GM21786 (cell line): ENCODE measurements at regions not wholly inside any gene's neighbourhood (a gene's known extent, or its start where the extent isn't known, plus 50 kb on each side); places are given as distances from the start of the nearest gene placed in this dataset.

Experiments used
- ATAC-seq: cut with Tn5 transposase; IDR thresholded peaks from one replicate; pipeline ENCODE4 v1.9.1; 2021; ENCODE audit not compliant: unreplicated experiment

DNA sequence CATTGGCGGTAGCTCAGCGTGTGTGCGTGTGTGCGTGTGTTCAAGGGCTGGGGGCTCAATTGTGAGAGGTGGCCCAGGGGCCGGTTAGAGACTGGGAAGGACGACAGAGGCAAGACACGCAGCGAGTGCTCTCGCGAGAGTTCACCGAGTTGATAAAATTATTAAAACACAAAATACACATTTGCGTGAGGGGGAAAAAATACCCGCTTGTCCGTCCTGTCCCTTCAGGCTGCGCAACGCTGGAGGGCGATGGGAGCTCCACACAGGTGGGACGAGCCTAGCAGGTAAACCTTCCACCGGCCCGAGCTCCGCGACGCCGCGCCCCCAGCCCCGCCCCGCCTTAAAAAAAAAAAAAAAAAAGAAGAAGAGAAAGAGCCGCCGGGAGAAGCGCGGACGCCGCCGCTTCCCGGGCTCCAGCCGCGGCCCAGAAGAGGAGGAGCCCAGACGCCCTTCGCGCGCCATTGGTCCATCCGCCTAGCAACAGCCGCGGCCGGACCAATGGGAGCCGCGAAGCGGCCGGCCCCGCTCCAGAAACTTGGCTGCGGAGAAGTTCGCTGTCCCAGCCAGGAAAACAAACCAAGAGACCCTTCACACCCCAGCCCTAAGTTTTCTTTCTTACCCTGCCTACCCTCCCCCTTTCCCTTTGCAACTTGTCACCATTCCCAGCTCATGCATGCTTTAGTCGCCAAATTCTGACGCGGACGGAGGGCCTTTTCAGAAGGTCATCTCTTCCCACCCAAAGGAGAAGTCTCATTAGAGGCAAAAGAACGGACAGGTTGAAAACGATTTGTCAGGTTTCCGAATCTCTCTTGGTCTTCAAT, 169.9 kb upstream of the MAF start:
- ATAC-seq: peak; percentile 98

DNA sequence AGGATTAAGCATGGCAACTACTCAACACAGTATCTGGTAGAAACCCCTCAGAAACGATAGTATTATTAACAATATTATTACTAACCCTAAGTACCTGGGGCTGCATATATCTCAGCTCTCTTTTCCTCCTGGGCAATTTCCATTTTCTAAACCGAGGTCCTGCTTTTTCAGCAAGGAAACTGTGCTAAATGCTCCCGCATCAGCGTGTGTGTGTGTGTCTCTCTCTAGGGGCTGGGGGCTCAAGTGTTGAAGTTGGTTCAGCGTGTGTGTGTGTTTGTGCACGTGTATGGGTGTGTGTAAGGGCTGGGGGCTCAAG, 169.3 kb upstream of the MAF start:
- no peak for ATAC-seq

DNA sequence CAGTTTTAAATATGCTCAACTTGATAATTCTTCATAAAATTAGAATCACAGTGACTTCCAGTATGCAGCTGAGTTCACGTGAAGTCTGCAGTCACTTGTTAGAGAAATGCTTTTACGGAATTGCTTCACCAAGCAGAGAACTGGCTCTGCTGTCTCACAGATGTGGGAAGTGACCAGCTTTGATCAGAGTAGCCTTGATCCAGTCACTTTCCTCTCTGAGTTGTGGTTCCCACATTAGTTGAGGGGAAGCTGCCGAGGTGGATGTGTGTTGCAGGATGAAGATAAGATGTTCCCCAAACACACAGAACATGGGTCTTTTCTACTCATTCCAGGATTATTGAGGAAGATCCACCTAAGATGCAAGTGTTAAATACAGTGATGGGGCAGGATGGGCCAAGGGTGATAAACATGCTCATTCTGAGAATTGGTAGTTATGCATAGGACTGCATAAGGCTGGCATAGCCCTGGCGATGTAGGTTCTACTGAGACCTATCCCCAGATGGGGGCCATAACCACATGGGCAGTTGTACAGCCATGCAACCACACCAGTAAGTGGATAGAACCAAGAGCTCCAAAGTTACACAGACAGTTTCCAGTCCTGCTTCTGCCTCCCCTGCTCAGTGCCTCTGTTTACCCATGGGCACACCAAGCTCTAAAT, 168.9 kb upstream of the MAF start:
- ATAC-seq: no peak

DNA sequence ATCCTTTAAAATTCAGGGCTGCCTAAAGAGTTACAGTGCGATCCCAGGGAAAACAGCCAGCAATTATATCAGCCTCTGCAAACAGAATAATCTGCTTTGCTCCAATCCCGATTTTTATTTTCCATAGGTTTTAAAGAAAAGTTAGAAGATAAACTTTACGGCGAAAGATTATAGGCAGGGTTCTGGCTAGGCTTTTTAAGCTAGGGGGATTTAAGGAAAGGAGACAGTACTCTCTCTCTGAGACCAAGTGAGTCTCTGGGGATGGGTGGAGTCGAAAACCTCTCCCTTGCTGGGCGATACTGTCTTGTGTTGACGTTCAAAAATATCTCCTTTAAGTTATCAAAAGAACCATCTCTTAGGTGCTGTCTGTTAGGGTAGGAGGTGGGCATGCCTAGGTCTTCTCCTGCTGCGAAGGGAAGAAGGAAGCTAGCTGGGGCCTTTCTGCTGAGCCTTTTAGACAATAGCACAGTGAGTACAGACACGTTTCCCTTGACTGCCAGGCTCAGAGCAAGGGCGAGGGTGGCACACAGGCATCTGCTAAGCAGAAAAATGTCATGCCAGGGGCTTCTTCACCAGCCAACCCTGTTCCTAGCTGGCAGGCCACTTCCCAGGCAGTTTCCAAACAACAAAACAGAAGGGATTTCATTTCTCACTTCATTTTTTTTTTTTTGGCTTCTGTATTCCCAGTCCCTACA, 167.9 kb upstream of the MAF start:
- no peak for ATAC-seq

- no peak for ATAC-seq
These were observed 167.1 kb upstream of the MAF start for GRCh38 chr16:79767421-79768275.

GRCh38 chr16:79765901-79766394, 165.4 kb upstream of the MAF start:
- no peak for ATAC-seq

DNA sequence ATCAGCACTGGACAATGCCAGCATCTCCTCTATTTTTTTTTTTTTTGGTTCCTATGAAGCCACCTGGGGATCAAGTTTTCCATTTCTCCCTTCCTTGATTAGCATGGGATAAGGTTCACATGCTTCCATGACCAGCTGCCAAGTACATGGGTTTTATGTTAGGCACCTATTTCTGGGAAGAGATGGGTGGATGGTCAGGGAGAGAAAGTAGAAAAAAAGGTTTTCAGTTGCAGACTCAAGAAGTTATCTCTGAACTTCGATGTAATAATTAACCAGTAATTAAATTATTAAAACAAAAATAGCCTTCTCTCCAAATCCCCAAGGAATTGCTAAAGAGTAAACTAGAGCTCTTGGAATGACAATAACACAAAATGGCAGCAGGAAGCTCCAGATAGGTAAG, 164.9 kb upstream of the MAF start:
- ATAC-seq: no peak

DNA sequence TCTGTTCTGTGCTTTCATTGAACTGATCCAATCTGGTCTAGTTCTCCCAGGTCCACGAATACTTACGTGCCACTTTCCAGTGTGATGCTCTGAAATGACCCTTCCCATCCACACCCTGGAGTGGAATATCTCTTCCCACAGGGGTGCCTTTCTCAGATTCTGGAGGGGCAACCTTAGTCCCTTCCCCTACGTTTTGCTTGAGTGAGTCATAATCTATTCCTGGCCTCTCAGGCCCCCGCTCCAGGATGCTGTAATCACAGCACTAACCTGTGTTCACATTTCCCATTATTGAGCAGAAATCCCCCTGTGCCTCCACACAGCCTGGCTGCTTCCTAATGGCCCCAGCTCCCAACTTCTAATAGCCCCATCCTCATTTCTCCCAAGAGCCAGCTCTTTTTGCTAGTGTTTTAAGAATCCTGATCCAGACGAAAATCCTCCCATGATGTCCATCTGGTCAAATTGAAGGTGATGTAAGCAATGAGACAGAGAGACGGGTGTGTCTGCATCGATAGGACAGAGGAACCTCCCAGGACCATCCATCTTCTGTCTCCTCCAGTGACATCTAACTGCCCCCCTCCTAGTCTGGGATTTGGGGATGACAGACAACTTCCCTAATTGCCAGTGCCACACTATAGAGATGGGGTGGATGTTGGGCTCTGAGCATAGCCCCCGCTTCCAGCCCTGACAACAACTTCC, 164.0 kb upstream of the MAF start:
- no peak for ATAC-seq

- no peak for ATAC-seq
These were observed 161.7 kb upstream of the MAF start for GRCh38 chr16:79762217-79762616.

DNA sequence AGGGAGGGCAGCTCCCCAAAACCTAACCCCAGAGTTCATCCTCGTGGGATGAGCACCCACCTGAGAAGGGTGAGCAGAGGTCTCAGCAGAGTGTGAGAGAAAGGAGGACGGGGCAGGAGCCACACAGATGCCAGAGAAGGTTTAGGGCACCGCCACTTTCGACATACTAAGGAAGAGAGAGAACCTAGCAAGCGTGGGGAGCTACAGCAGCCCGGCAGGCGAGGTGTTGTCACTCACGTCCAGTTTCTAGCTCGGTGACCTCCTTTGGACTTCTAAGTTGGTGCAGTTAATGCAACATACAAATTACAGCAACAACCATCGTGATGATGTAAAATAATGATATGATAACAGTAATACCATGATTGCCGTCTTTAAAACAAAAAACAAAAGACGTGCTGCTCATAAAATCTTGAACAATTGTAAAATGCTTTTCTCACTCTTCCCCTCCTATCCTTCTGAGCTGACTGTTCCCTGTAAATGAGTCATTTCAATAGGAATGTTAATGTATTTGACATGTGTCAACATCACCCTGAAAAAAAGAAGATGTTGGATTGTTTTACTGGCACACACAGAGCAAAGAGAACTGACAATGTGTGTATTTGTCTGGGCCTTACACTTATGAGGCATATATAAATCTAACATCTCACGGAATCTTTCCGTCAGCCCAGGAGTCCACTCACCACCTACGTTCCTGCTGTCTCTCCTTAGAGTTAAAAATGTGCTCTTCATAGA, 158.2 kb upstream of the MAF start:
- ATAC-seq: no peak

- no peak for ATAC-seq
These were observed 157.4 kb upstream of the MAF start for GRCh38 chr16:79757968-79758367.

DNA sequence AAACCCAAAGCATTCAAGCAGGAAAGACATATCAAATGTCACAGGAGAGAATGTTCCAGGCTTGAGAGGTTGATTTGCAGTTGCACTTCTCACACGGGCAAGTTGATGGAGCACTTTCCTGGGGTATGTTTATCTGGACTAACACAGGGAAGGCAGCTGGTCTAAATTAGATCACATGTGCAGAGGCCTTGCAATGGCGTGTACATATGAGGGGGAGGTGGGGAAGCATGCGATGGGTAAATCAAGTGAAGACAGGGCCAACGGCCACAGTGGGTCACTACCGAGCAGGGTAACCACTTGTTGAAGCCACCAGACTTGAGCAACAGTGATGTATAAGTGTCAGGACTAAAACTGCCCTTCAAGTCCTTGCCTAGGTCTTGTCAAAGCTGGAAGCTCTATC, 156.6 kb upstream of the MAF start:
- ATAC-seq: no peak

GRCh38 chr16:79756571-79756970, 156.0 kb upstream of the MAF start:
- no peak for ATAC-seq

DNA sequence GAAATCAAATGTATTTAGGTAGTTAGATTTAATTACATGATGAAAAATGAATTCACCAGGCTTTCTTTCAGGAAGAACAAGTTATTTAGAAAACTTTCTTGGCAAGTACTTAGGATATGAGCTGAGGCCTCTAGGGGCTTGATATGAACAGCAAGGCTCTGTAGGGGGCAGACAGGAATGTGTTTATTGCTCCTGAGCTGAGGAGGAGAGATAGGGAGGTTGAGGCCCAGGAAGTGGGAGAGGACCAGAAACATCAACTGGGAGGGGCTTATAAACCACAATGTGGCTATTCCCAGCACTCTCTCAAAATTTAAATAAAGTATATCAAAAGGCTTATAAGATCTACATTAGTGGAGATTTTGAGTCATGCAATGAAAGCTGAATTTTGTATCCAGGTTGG, 154.0 kb upstream of the MAF start:
- no peak for ATAC-seq

- ATAC-seq: no peak
These were observed 153.5 kb upstream of the MAF start for GRCh38 chr16:79754081-79754480.

DNA sequence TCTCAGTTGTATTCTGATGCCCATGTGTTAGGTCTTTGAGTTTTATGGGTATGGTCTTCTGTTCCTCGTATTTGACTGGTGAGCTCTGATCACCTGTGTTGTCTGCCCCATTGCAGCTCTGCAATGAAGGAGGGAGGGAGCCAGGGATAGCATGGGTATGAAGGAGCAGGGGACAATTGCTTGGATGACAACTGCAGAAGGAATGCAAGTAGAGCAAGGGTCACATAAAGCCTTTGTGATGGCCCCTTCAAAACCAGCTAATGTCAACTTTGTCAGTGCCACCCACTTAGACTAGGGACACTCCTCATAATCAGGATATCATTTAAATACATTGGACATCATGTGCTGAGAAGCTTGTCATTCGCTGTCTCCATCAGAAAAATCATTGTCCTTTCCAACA, 152.7 kb upstream of the MAF start:
- ATAC-seq: no peak

GRCh38 chr16:79752396-79752795, 151.9 kb upstream of the MAF start:
- ATAC-seq: no peak

GRCh38 chr16:79751471-79752184, 151.1 kb upstream of the MAF start:
- ATAC-seq: no peak

DNA sequence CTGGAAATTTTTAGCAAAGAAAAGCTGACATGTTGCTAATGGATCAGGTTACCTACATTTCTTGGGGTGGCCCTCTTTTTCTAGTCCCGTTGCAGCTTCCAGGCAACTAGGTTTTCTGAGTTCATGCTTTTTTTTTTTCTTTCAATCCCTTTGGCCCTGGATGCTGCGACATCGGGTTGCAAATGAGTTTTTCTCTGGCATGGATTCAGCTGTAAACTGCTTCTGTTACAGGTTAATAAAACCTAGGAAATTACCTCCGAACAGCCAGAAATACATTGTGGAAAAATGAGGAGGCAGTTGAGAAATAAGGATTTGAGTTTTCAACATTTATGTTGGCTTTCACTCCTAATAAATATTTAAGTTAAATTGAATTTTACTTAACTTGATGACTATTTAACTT, 149.8 kb upstream of the MAF start:
- ATAC-seq: no peak
